Transverse colon (tissue), 4 donors: ENCODE measurements at regions not wholly inside any gene's neighbourhood (a gene's known extent, or its start where the extent isn't known, plus 50 kb on each side); places are given as distances from the start of the nearest gene placed in this dataset.

ENCODE experiments used
- DNase-seq: peaks from one replicate; pipeline ENCODE4 v3.0.0-alpha.2; 2019
- H3K27ac ChIP-seq, 4 donors: fragments of 200-600 bp; sonication (generic); 2 replicates each; pipeline ENCODE4 v1.5.1; 2016 to 2018; ENCODE audit warnings: inconsistent platforms in 4 of 4
- H3K27me3 ChIP-seq: fragments of 200-600 bp; sonication (generic); 2 replicates; pipeline ENCODE4 v1.5.1; 2017; ENCODE audit warnings: inconsistent platforms
- H3K36me3 ChIP-seq, 4 donors: fragments of 200-600 bp; sonication (generic); 2 replicates each; pipeline ENCODE4 v1.5.1; 2017 to 2019; ENCODE audit warnings: inconsistent platforms in 4 of 4
- H3K4me1 ChIP-seq, 4 donors: fragments of 200-600 bp; sonication (generic); 2 replicates each; pipeline ENCODE4 v1.5.1; 2017 to 2020; ENCODE audit warnings: inconsistent platforms in 4 of 4
- H3K4me3 ChIP-seq, 4 donors: fragments of 200-600 bp; sonication (generic); 1 replicate in 1 of 4; 2 replicates in 3 of 4; pipeline versions ENCODE4 v1.5.1 to v1.6.1; 2017 to 2019; ENCODE audit warnings: inconsistent platforms in 4 of 4
- H3K9me3 ChIP-seq, 2 donors: fragments of 200-600 bp; sonication (generic); 2 replicates each; pipeline ENCODE4 v1.5.1; 2017 to 2019; ENCODE audit warnings: inconsistent platforms in 2 of 2
- CTCF ChIP-seq, 5 experiments: fragments of 200-600 bp in 3 of 5; fragments of 450-650 bp in 2 of 5; sonication (generic) in 3 of 5; IDR thresholded peaks; 1 replicate in 2 of 5; 2 replicates in 3 of 5; pipeline ENCODE4 v1.5.1; 2016 to 2017; ENCODE audit warnings: antibody characterized with exemption in 5 of 5, inconsistent platforms in 3 of 5, mild to moderate bottlenecking in 2 of 5, moderate library complexity in 1 of 5
- EP300 ChIP-seq: sonication (generic); formaldehyde crosslinking; IDR thresholded peaks from one replicate; pipeline ENCODE4 v1.6.1; 2017; ENCODE audit warnings: antibody characterized with exemption, low read depth
- POLR2A ChIP-seq: fragments of 450-650 bp; IDR thresholded peaks from one replicate; pipeline ENCODE4 v1.6.1; 2016; ENCODE audit warnings: antibody characterized with exemption, mild to moderate bottlenecking, moderate library complexity
- POLR2AphosphoS5 ChIP-seq, 3 donors: sonication (generic); formaldehyde crosslinking; IDR thresholded peaks; one replicate each; pipeline ENCODE4 v1.6.1; 2016; ENCODE audit warnings: antibody characterized with exemption in 3 of 3
- WGBS, 2 donors: methylation state at CpG; one replicate each; pipeline ENCODE4 v1.1.5; 2018; ENCODE audit warnings: low coverage in 1 of 2; 5-methylcytosine and 5-hydroxymethylcytosine counted together
- in situ Hi-C, 4 donors: fragments of 200-750 bp; cut with MboI; loops; one replicate each; pipeline versions ENCODE4 v1.15.0 to v1.15.1; 2017; ENCODE audit warnings: low sequenced_read_pairs in 3 of 4, low pct_ligation_motif_present in 1 of 4, low pct_unique_long_range_greater_than_20kb in 1 of 4
- intact Hi-C: fragments of 100-400 bp; cut with DNase I; formaldehyde crosslinking; loops from one replicate; pipeline ENCODE4 v1.15.1; 2023; ENCODE audit warnings: low total_unique reads

DNA sequence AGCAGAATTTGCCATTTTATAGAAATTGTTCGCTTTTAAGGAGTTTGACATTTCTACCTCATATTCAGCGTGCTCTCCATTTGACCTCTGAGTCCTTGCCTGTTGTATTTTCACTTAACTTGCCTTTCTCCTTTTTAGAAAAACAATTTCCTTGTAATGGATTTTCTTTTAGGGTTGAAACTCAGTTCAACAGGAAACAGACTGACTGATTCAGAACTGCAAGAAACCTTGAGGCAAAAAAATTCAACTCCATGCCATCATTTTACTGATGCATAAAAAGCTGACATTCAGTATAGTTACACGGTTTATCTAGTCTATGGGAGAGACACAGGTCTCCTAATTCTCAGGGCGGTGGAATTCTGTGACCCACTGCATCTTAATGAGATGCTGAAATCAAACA lies 59.8 kb downstream of the MRPS30 start:
- Histone ChIP-seq H3K4me3 (no peak overlapping the region), H3K27ac (no peak overlapping the region), H3K36me3 (no peaks in the 10 kb centered on the region), H3K27me3 (no peaks in the 10 kb centered on the region), H3K4me1 (no peaks in the 10 kb centered on the region), H3K9me3 (no peaks in the 10 kb centered on the region)
- TF ChIP-seq CTCF (IDR thresholded peaks at IDR 0.05) (no peak), POLR2AphosphoS5 (IDR thresholded peaks at IDR 0.05) (no peak), POLR2A (no peak), EP300 (no peak)
- no peak for DNase-seq
- 52 to 66% methylated on average over 4 of the region's 4 CpGs for WGBS, 2 donors
- intact Hi-C loops, result no loop called here
- in situ Hi-C loops, result no loop called here

DNA sequence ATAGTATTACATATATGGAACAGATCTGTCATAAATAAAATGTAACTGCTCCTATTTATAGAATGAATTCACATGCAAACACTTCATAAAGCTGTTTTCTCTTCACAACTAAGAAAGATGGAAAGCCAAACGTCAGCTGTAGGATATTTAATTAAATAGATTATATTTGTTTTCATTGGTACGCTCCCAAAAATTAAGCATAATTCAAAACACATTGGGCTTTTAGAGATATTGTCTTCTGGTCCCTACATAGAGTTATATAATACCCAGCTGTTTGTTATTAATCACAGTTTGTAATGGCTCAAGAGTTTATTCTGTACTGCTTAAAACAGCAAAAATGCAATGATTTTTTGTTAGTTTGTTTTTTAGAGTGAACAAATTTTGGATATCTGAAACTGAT lies 61.2 kb downstream of the MRPS30 start:
- no peak overlapping the region for H3K27ac ChIP-seq
- H3K4me1 ChIP-seq, result no peaks in the 10 kb centered on the region
- H3K36me3 ChIP-seq, result no peaks in the 10 kb centered on the region
- H3K27me3 ChIP-seq, result no peaks in the 10 kb centered on the region
- H3K9me3 ChIP-seq, result no peaks in the 10 kb centered on the region
- in situ Hi-C loops, result no loop called here
- DNase-seq, result no peak
- 64% methylated on average over 2 of the region's 2 CpGs for WGBS, 2 donors
- intact Hi-C loops, result no loop called here
- no peak overlapping the region for H3K4me3 ChIP-seq
- TF ChIP-seq POLR2A, result no peak
- no peak for TF ChIP-seq POLR2AphosphoS5 (IDR thresholded peaks at IDR 0.05)
- TF ChIP-seq CTCF (IDR thresholded peaks at IDR 0.05), result no peak
- no peak for TF ChIP-seq EP300

DNA sequence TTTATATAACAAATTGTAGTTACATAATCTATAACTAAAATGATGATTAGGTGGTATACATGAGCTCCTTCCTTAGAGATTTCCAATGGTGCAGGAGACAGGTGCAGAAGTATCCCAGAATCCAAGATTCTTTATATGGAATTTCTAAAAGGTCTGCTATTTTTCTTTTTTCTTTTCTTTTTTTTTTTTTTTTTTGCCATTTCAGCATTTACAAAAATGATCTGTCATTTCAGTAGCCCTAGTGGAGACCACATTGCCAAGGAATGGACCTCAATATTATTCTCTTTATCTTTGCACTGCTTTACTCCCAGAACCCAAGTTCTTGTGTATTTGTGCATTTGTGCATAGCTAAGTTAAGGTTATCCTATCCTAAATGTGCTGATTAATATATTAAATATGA lies 61.7 kb downstream of the MRPS30 start:
- no peak for DNase-seq
- TF ChIP-seq POLR2A, result no peak
- no peak for TF ChIP-seq CTCF (IDR thresholded peaks at IDR 0.05)
- no peak for TF ChIP-seq EP300
- TF ChIP-seq POLR2AphosphoS5 (IDR thresholded peaks at IDR 0.05), result no peak
- Histone ChIP-seq H3K36me3 (no peaks in the 10 kb centered on the region), H3K9me3 (no peaks in the 10 kb centered on the region), H3K4me1 (no peaks in the 10 kb centered on the region), H3K27ac (no peak overlapping the region), H3K27me3 (no peaks in the 10 kb centered on the region), H3K4me3 (no peak overlapping the region)
- in situ Hi-C loops (no loop called here), intact Hi-C loops (no loop called here)

- WGBS, 2 donors, result 61 to 69% methylated on average over 2 of the region's 2 CpGs
- no peaks in the 10 kb centered on the region for H3K27me3 ChIP-seq
- TF ChIP-seq POLR2A (no peak), POLR2AphosphoS5 (IDR thresholded peaks at IDR 0.05) (no peak), CTCF (IDR thresholded peaks at IDR 0.05) (no peak), EP300 (no peak)
- intact Hi-C loops (no loop called here), in situ Hi-C loops (no loop called here)
- H3K9me3 ChIP-seq, result no peaks in the 10 kb centered on the region
- no peak overlapping the region for H3K27ac ChIP-seq
- H3K4me3 ChIP-seq, result no peak overlapping the region
- no peaks in the 10 kb centered on the region for H3K4me1 ChIP-seq
- DNase-seq, result no peak
- no peaks in the 10 kb centered on the region for H3K36me3 ChIP-seq
Observed at GRCh38 chr5:44871401-44871800, 62.7 kb downstream of the MRPS30 start.
